Upper lobe of right lung (tissue), 1 donor: ENCODE measurements at regions not wholly inside any gene's neighbourhood (a gene's known extent, or its start where the extent isn't known, plus 50 kb on each side); places are given as distances from the start of the nearest gene placed in this dataset.

Experiments
- ATAC-seq: fragments of 200-7000 bp; cut with Tn5 transposase; one replicate; pipeline ENCODE4 v1.9.1; 2020; ENCODE audit warnings: mild to moderate bottlenecking, moderate library complexity
- DNase-seq: peaks from one replicate; pipeline ENCODE4 v3.0.0-alpha.2; 2020
- H3K27ac ChIP-seq: fragments of 200-600 bp; one replicate; pipeline ENCODE4 v1.8.0; 2022
- H3K27me3 ChIP-seq: fragments of 200-600 bp; one replicate; pipeline ENCODE4 v1.8.0; 2022; ENCODE audit warnings: mild to moderate bottlenecking
- H3K36me3 ChIP-seq: fragments of 200-600 bp; one replicate; pipeline ENCODE4 v1.8.0; 2022
- H3K4me1 ChIP-seq: fragments of 200-600 bp; one replicate; pipeline ENCODE4 v1.8.0; 2022
- H3K4me3 ChIP-seq: fragments of 200-600 bp; one replicate; pipeline ENCODE4 v1.8.0; 2022; ENCODE audit warnings: mild to moderate bottlenecking
- H3K9me3 ChIP-seq: fragments of 200-600 bp; one replicate; pipeline ENCODE4 v1.8.0; 2022
- intact Hi-C: fragments of 100-400 bp; cut with DNase I; formaldehyde crosslinking; loops from one replicate; pipeline ENCODE4 v1.11.0; 2022
- TF ChIP-seq, protein P1 (sequence below): fragments of 200-600 bp; IDR thresholded peaks from one replicate; pipeline ENCODE4 v1.8.0; 2022; ENCODE audit warnings: antibody characterized with exemption
- donor health status: DM: no; HTN: yes; CAD: no; lungs with severe emphysema.

GRCh38 chr12:65592416-65592815 lies 231.9 kb upstream of the HMGA2 start:
- ATAC-seq: no peak
- TF ChIP-seq, protein P1, sequence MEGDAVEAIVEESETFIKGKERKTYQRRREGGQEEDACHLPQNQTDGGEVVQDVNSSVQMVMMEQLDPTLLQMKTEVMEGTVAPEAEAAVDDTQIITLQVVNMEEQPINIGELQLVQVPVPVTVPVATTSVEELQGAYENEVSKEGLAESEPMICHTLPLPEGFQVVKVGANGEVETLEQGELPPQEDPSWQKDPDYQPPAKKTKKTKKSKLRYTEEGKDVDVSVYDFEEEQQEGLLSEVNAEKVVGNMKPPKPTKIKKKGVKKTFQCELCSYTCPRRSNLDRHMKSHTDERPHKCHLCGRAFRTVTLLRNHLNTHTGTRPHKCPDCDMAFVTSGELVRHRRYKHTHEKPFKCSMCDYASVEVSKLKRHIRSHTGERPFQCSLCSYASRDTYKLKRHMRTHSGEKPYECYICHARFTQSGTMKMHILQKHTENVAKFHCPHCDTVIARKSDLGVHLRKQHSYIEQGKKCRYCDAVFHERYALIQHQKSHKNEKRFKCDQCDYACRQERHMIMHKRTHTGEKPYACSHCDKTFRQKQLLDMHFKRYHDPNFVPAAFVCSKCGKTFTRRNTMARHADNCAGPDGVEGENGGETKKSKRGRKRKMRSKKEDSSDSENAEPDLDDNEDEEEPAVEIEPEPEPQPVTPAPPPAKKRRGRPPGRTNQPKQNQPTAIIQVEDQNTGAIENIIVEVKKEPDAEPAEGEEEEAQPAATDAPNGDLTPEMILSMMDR: no peak
- no peak for DNase-seq
- Histone ChIP-seq H3K4me3 (no peak overlapping the region), H3K27ac (no peak overlapping the region), H3K4me1 (no peaks in the 10 kb centered on the region), H3K36me3 (no peaks in the 10 kb centered on the region), H3K27me3 (no peaks in the 10 kb centered on the region), H3K9me3 (no peaks in the 10 kb centered on the region)
- intact Hi-C loops: no loop called here

- H3K27me3 ChIP-seq: no peaks in the 10 kb centered on the region
- no peaks in the 10 kb centered on the region for H3K36me3 ChIP-seq
- no peak for DNase-seq
- no peaks in the 10 kb centered on the region for H3K4me1 ChIP-seq
- no peak overlapping the region for H3K4me3 ChIP-seq
- no peaks in the 10 kb centered on the region for H3K9me3 ChIP-seq
- intact Hi-C loops: no loop called here
- no peak overlapping the region for H3K27ac ChIP-seq
- TF ChIP-seq, protein P1: no peak
- ATAC-seq: no peak
Observed at GRCh38 chr12:65593239-65593701, 231.0 kb upstream of the HMGA2 start.

DNA sequence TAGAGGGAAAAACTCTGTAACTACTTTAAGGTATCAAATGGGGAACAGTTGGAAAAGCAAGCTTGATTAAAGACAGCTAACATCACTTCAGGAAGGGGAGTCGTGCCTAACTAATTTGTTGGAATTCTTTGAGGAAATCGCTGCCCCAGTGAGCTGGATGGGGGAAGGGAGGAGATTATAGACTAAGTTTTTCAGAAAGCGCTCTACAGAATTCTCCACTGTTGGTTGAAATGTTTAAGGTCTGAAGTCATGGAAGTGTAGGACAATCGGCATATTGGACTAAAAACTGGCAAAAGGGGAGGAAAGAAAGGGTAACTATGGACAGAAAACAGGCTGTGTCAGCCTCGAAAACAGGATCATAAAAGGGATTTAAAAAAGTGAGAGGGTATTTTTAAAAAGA lies 229.9 kb upstream of the HMGA2 start:
- DNase-seq (no peak), ATAC-seq (no peak)
- Histone ChIP-seq H3K4me3 (no peak overlapping the region), H3K9me3 (no peaks in the 10 kb centered on the region), H3K36me3 (no peaks in the 10 kb centered on the region), H3K4me1 (no peaks in the 10 kb centered on the region), H3K27ac (no peak overlapping the region), H3K27me3 (peaks cover 4% of the 10 kb centered on the region)
- TF ChIP-seq, protein P1: no peak
- intact Hi-C loops: no loop called here

GRCh38 chr12:65595016-65595560 lies 229.2 kb upstream of the HMGA2 start:
- ATAC-seq: no peak
- no peak overlapping the region for H3K4me3 ChIP-seq
- TF ChIP-seq, protein P1: no peak
- DNase-seq: no peak
- intact Hi-C loops: no loop called here
- no peaks in the 10 kb centered on the region for H3K36me3 ChIP-seq
- H3K9me3 ChIP-seq: no peaks in the 10 kb centered on the region
- H3K27me3 ChIP-seq: peaks cover 11% of the 10 kb centered on the region
- H3K4me1 ChIP-seq: no peaks in the 10 kb centered on the region
- H3K27ac ChIP-seq: no peak overlapping the region

DNA sequence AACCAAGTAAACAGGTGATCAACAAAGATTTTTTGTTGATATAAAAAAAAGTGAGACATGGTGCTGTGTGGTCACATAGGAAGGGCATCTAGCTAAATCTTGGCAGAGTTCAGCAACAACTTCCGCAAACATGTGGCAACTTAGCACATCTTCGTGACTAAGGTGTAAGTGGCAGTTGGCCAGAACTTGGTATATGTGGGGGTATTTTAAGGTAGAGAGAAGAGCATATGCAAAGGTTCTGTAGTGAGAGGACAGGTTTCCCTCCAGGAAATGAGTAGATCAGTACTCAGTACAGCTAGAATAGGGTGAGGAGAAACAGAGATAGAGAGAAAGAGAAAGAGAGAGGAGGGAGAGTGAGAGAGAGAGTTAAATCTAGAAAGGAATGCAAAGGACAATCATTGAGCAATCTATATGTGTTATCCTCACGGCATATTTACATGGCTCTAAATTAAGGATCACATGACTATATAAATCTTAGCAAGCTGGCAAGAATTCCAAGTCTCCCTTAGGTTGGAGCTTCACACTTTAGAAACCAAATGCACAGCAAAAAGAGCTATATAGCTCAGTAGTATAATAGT lies 227.7 kb upstream of the HMGA2 start:
- peaks cover 15% of the 10 kb centered on the region for H3K27me3 ChIP-seq
- no peak overlapping the region for H3K4me3 ChIP-seq
- no peak overlapping the region for H3K27ac ChIP-seq
- TF ChIP-seq, protein P1: no peak
- DNase-seq (no peak), ATAC-seq (no peak)
- no peaks in the 10 kb centered on the region for H3K9me3 ChIP-seq
- intact Hi-C loops: no loop called here
- no peaks in the 10 kb centered on the region for H3K4me1 ChIP-seq
- H3K36me3 ChIP-seq: no peaks in the 10 kb centered on the region

GRCh38 chr12:65597527-65597926 lies 226.8 kb upstream of the HMGA2 start:
- ATAC-seq: no peak

More at GRCh38 chr12:65597527-65597926, 226.8 kb upstream of the HMGA2 start:
- H3K27me3 ChIP-seq: peaks cover 15% of the 10 kb centered on the region
- intact Hi-C loops: no loop called here
- no peaks in the 10 kb centered on the region for H3K36me3 ChIP-seq
- no peak for DNase-seq
- TF ChIP-seq, protein P1: no peak
- H3K27ac ChIP-seq: no peak overlapping the region
- peaks cover 5% of the 10 kb centered on the region for H3K4me1 ChIP-seq
- H3K9me3 ChIP-seq: no peaks in the 10 kb centered on the region
- H3K4me3 ChIP-seq: no peak overlapping the region
